ENCODE measurements at regions not wholly inside any gene's neighbourhood (a gene's known extent, or its start where the extent isn't known, plus 50 kb on each side); places are given as distances from the start of the nearest gene placed in this dataset.

DNA sequence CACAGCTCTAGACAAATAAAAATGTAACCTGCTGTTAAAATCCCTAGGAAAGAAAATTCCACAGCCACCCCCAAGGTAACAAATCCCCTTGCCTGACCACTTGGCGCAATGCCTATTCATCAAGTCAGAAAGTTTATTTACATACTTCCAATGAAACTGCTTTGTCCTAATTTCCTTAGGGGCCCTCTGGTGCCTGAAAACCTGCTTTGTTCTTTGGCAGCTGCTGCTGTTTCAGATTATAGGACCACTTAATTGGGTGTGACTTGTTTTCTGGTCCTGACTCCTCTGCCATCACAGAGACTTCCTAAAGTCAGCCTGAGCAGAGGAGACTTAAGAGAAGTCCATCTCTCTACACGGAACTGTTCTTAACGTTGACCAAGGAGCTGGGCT lies 323.6 kb downstream of the UBE3D start:
- TF ChIP-seq POLR2A (IDR thresholded peaks at IDR 0.05) = no peak
- TF ChIP-seq, protein P1, sequence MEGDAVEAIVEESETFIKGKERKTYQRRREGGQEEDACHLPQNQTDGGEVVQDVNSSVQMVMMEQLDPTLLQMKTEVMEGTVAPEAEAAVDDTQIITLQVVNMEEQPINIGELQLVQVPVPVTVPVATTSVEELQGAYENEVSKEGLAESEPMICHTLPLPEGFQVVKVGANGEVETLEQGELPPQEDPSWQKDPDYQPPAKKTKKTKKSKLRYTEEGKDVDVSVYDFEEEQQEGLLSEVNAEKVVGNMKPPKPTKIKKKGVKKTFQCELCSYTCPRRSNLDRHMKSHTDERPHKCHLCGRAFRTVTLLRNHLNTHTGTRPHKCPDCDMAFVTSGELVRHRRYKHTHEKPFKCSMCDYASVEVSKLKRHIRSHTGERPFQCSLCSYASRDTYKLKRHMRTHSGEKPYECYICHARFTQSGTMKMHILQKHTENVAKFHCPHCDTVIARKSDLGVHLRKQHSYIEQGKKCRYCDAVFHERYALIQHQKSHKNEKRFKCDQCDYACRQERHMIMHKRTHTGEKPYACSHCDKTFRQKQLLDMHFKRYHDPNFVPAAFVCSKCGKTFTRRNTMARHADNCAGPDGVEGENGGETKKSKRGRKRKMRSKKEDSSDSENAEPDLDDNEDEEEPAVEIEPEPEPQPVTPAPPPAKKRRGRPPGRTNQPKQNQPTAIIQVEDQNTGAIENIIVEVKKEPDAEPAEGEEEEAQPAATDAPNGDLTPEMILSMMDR (IDR thresholded peaks at IDR 0.05) = no peak
- WGBS, 4 donors = 71 to 81% (median 76%) methylated on average over 3 of the region's 3 CpGs
- ATAC-seq = no peak

DNA sequence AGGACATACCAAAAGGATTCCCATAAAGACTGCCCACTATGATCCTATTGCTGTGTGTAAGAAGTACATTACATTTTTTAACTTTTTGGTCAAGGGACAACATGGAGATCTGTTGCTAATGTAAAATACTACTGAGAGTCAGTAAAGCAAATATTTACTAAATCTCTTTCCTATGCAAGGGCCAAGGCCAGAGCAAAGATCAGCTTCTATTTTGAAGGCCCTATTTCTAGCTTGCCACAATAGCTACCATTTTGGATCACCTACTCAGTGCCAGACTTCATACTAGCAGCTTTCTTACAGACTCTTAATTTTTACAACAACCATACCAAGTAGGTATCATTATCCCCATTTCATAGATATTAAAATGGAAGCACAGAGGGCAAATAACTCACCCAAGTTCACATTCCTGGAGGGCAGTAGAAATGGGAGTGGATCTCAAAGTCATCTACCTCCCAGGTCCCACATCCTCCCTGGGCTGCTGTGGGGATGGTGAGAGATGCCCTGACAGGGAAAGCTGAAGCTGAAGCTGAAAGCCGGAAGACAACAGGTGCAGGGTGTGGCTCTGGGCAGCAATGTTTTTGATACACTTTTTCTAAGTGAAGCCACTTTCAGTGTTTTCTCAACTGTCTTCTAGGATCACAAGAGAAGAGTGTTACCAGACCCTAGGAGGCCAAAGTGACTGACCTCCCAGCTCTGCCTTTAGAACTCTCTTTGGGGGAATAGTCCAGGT lies 321.2 kb downstream of the UBE3D start:
- intact Hi-C loops (cut with DNase I) = no loop called here
- ATAC-seq = no peak
- no peak for TF ChIP-seq POLR2A (IDR thresholded peaks at IDR 0.05)
- TF ChIP-seq, protein P1 (IDR thresholded peaks at IDR 0.05) = no peak
- 88 to 95% (median 92%) methylated on average over 1 of the region's 1 CpG for whole genome bisulfite sequencing, 4 donors
- no peaks in the 10 kb centered on the region for H3K27me3 ChIP-seq
- DNase-seq = no peak
- H3K9me3 ChIP-seq = no peaks in the 10 kb centered on the region
- H3K4me1 ChIP-seq = no peaks in the 10 kb centered on the region
- no peak overlapping the region for H3K27ac ChIP-seq
- no peak overlapping the region for H3K4me3 ChIP-seq
- no peaks in the 10 kb centered on the region for H3K36me3 ChIP-seq

More for the DNA sequence above, 323.6 kb downstream of the UBE3D start:
- H3K9me3 ChIP-seq = no peaks in the 10 kb centered on the region
- H3K27ac ChIP-seq = no peak overlapping the region
- no peak overlapping the region for H3K4me3 ChIP-seq
- no peaks in the 10 kb centered on the region for H3K4me1 ChIP-seq
- intact Hi-C loops (cut with DNase I) = no loop called here
- no peaks in the 10 kb centered on the region for H3K36me3 ChIP-seq
- DNase-seq = no peak
- H3K27me3 ChIP-seq = no peaks in the 10 kb centered on the region

DNA sequence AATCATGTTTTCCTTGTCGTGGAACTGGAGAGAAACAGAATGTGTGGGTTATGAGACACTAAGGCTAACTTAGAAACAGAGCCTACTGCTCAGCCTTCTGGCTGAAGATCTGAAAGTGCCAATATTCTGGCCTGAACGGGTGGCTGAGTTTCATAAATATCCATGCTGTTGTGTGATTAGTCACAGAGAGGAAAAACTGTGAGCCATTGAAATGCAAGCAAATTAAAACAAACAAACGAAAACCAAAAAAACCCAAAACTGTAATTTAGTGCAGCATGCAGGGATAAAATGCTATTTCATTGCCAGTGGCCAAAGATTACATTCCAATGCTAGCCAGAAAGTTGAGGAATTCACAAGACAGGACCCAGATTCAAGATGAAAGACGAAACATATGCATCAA lies 315.1 kb downstream of the UBE3D start:
- intact Hi-C loops (cut with DNase I) = no loop called here
- H3K27me3 ChIP-seq = no peaks in the 10 kb centered on the region
- no peak overlapping the region for H3K27ac ChIP-seq
- H3K4me3 ChIP-seq = no peak overlapping the region
- H3K9me3 ChIP-seq = peaks cover 0 to 4% (median 0%) of the 10 kb centered on the region in 12 donors
- TF ChIP-seq, protein P1 (IDR thresholded peaks at IDR 0.05) = no peak
- no peak for TF ChIP-seq POLR2A (IDR thresholded peaks at IDR 0.05)
- ATAC-seq (no peak), DNase-seq (no peak)
- WGBS, 4 donors = 56 to 65% (median 60%) methylated on average over 4 of the region's 4 CpGs
- H3K4me1 ChIP-seq = no peaks in the 10 kb centered on the region
- no peaks in the 10 kb centered on the region for H3K36me3 ChIP-seq

DNA sequence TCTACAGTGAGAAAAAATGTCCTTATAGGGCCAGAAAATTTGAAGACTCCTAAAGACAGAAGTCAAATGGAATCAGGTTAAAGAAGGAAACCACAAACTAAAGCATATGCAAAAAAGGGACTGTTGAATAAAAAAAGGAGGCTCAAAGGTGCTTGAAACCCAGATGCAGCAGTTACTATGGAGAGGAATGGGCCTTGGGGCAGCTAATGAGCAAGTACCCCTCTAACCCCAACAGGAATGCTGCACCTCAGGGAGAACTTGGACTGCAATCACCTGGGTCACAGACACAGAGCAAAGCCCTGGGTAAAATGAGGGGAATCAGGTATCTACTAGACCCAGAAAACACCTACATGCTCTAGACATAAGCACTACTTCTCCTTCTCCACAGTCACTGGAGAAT lies 313.9 kb downstream of the UBE3D start:
- intact Hi-C loops (cut with DNase I) = no loop called here
- no peak overlapping the region for H3K4me3 ChIP-seq

More for the DNA sequence above, 313.9 kb downstream of the UBE3D start:
- TF ChIP-seq POLR2A (IDR thresholded peaks at IDR 0.05) = no peak
- Histone ChIP-seq H3K9me3 (peaks cover 0 to 4% (median 0%) of the 10 kb centered on the region in 12 donors), H3K27me3 (no peaks in the 10 kb centered on the region), H3K27ac (no peak overlapping the region), H3K36me3 (no peaks in the 10 kb centered on the region), H3K4me1 (no peaks in the 10 kb centered on the region)
- no peak for ATAC-seq
- no peak for DNase-seq
